ENCODE measurements at regions not wholly inside any gene's neighbourhood (a gene's known extent, or its start where the extent isn't known, plus 50 kb on each side); places are given as distances from the start of the nearest gene placed in this dataset.

- Histone ChIP-seq H3K4me1 (ENCODE audit: control insufficient read depth in 1 of 2, insufficient read depth in 2 of 2, low read length in 2 of 2) (no peaks in the 10 kb centered on the region), H2AFZ (ENCODE audit: insufficient read depth, low read depth, low read length, poor library complexity, severe bottlenecking) (no peak overlapping the region), H3K79me2 (ENCODE audit: insufficient read depth, low read length) (no peaks in the 10 kb centered on the region), H3K9me3 (replicated peaks in 1 of 2; ENCODE audit: control insufficient read depth in 1 of 2, insufficient read depth in 1 of 2, low read length in 2 of 2) (no peaks in the 10 kb centered on the region), H3K36me3 (replicated peaks in 1 of 2; ENCODE audit: control insufficient read depth in 1 of 2, insufficient read depth in 2 of 2, low read length in 2 of 2) (no peaks in the 10 kb centered on the region), H3K4me2 (replicated peaks; ENCODE audit: extremely low read depth, low read length, poor library complexity, severe bottlenecking) (no peak overlapping the region), H3K9ac (ENCODE audit: insufficient read depth, low read length, poor library complexity, severe bottlenecking) (no peak overlapping the region), H3K27me3 (ENCODE audit: control insufficient read depth in 2 of 2, insufficient read depth in 2 of 2, low read length in 2 of 2) (no peaks in the 10 kb centered on the region), H3K4me3 (replicated peaks in 1 of 3; ENCODE audit: low read depth in 2 of 3, low read length in 3 of 3) (no peak overlapping the region), H4K20me1 (ENCODE audit: insufficient read depth, low read length) (no peaks in the 10 kb centered on the region), H3K27ac (ENCODE audit: low read depth in 1 of 2, low read length in 2 of 2) (no peak overlapping the region)
- WGBS (ENCODE audit: insufficient coverage), result 95% methylated on average over 2 of the region's 4 CpGs
- no peaks in the 10 kb centered on the region for H3K36me3 Mint-ChIP-seq
- H3K4me3 Mint-ChIP-seq, result no peak overlapping the region
- DNase-seq, result no peak
- H3K27ac Mint-ChIP-seq, result no peak overlapping the region
- peaks cover 0 to 1% (median 0%) of the 10 kb centered on the region in 3 donors for H3K27me3 Mint-ChIP-seq (ENCODE audit: low read depth in 3 of 3)
- peaks cover 0 to 21% (median 2%) of the 10 kb centered on the region in 7 donors for H3K9me3 Mint-ChIP-seq
- no peak for TF ChIP-seq CTCF (IDR thresholded peaks at IDR 0.05)
- intact Hi-C loops (cut with micrococcal nuclease), result no loop called here
- H3K4me1 Mint-ChIP-seq, result no peaks in the 10 kb centered on the region
Measured at GRCh38 chr12:63319936-63320633, 169.1 kb upstream of the AVPR1A start.

- Mint-ChIP-seq H3K27ac (no peak overlapping the region), H3K4me1 (no peaks in the 10 kb centered on the region), H3K4me3 (no peak overlapping the region), H3K9me3 (peaks cover 0 to 20% (median 1%) of the 10 kb centered on the region in 7 donors), H3K27me3 (ENCODE audit: low read depth in 3 of 3) (peaks cover 0 to 1% (median 0%) of the 10 kb centered on the region in 3 donors), H3K36me3 (no peaks in the 10 kb centered on the region)
- no peak overlapping the region for H2AFZ ChIP-seq (ENCODE audit: insufficient read depth, low read depth, low read length, poor library complexity, severe bottlenecking)
- H4K20me1 ChIP-seq (ENCODE audit: insufficient read depth, low read length), result no peaks in the 10 kb centered on the region
- H3K4me1 ChIP-seq (ENCODE audit: control insufficient read depth in 1 of 2, insufficient read depth in 2 of 2, low read length in 2 of 2), result no peaks in the 10 kb centered on the region
- no peaks in the 10 kb centered on the region for H3K36me3 ChIP-seq (replicated peaks in 1 of 2; ENCODE audit: control insufficient read depth in 1 of 2, insufficient read depth in 2 of 2, low read length in 2 of 2)
- DNase-seq, result no peak
- H3K27ac ChIP-seq (ENCODE audit: low read depth in 1 of 2, low read length in 2 of 2), result no peak overlapping the region
- no peaks in the 10 kb centered on the region for H3K79me2 ChIP-seq (ENCODE audit: insufficient read depth, low read length)
- H3K9ac ChIP-seq (ENCODE audit: insufficient read depth, low read length, poor library complexity, severe bottlenecking), result no peak overlapping the region
- no peak overlapping the region for H3K4me3 ChIP-seq (replicated peaks in 1 of 3; ENCODE audit: low read depth in 2 of 3, low read length in 3 of 3)
- TF ChIP-seq CTCF (IDR thresholded peaks at IDR 0.05), result no peak
- H3K9me3 ChIP-seq (replicated peaks in 1 of 2; ENCODE audit: control insufficient read depth in 1 of 2, insufficient read depth in 1 of 2, low read length in 2 of 2), result no peaks in the 10 kb centered on the region
- intact Hi-C loops (cut with micrococcal nuclease), result no loop called here
- no peak overlapping the region for H3K4me2 ChIP-seq (replicated peaks; ENCODE audit: extremely low read depth, low read length, poor library complexity, severe bottlenecking)
- H3K27me3 ChIP-seq (ENCODE audit: control insufficient read depth in 2 of 2, insufficient read depth in 2 of 2, low read length in 2 of 2), result no peaks in the 10 kb centered on the region
Measured at GRCh38 chr12:63319386-63319785, 168.4 kb upstream of the AVPR1A start.
